ENCODE measurements at regions not wholly inside any gene's neighbourhood (a gene's known extent, or its start where the extent isn't known, plus 50 kb on each side); places are given as distances from the start of the nearest gene placed in this dataset.
A peak's percentile ranks its signal among the peaks of the same experiment; 100 is the strongest.

- no peaks in the 10 kb centered on the region for H3K36me3 ChIP-seq
- DNase-seq (no peak), ATAC-seq (ENCODE audit: low FRiP score in 2 of 2) (no peak)
- WGBS, 2 donors: 56% methylated on average over 1 of the region's 1 CpG; no CpG with 5 or more reads in 1 of the 2 donors
- no peaks in the 10 kb centered on the region for H3K4me1 ChIP-seq
- no peaks in the 10 kb centered on the region for H3K9me3 ChIP-seq
- no peak overlapping the region for H3K4me3 ChIP-seq
- H3K27ac ChIP-seq: no peak overlapping the region
- H3K27me3 ChIP-seq: no peaks in the 10 kb centered on the region
- TF ChIP-seq CTCF (IDR thresholded peaks at IDR 0.05) (no peak), POLR2A (IDR thresholded peaks at IDR 0.05) (no peak), EP300 (IDR thresholded peaks at IDR 0.05) (no peak), POLR2AphosphoS5 (IDR thresholded peaks at IDR 0.05) (no peak)
Observed at GRCh38 chrY:20968237-20968636, 212.3 kb downstream of the RPS4Y2 start.

- Histone ChIP-seq H3K4me1 (no peaks in the 10 kb centered on the region), H3K27me3 (no peaks in the 10 kb centered on the region), H3K9me3 (no peaks in the 10 kb centered on the region), H3K36me3 (no peaks in the 10 kb centered on the region), H3K27ac (no peak overlapping the region), H3K4me3 (no peak overlapping the region)
- no peak for DNase-seq
- no peak for TF ChIP-seq CTCF (IDR thresholded peaks at IDR 0.05)
- TF ChIP-seq POLR2A (IDR thresholded peaks at IDR 0.05): no peak
- TF ChIP-seq POLR2AphosphoS5 (IDR thresholded peaks at IDR 0.05): no peak
- no peak for TF ChIP-seq EP300 (IDR thresholded peaks at IDR 0.05)
- ATAC-seq (ENCODE audit: low FRiP score in 2 of 2): no peak
Observed at GRCh38 chrY:20971371-20971770, 215.5 kb downstream of the RPS4Y2 start.

- TF ChIP-seq POLR2A (IDR thresholded peaks at IDR 0.05) (no peak), POLR2AphosphoS5 (IDR thresholded peaks at IDR 0.05) (no peak)
- DNase-seq (no peak), ATAC-seq (ENCODE audit: low FRiP score in 2 of 2) (no peak)
- Histone ChIP-seq H3K27ac (no peak overlapping the region), H3K36me3 (no peaks in the 10 kb centered on the region), H3K27me3 (no peaks in the 10 kb centered on the region), H3K4me1 (no peaks in the 10 kb centered on the region), H3K9me3 (no peaks in the 10 kb centered on the region), H3K4me3 (no peak overlapping the region)
- 70% methylated on average over 1 of the region's 1 CpG; no CpG with 5 or more reads in 1 of the 2 donors for WGBS, 2 donors
Observed at GRCh38 chrY:20986037-20986436, 230.1 kb downstream of the RPS4Y2 start.

GRCh38 chrY:20990123-20990522 lies 234.2 kb downstream of the RPS4Y2 start:
- no peaks in the 10 kb centered on the region for H3K27me3 ChIP-seq
- no peak overlapping the region for H3K4me3 ChIP-seq
- 100% methylated on average over 1 of the region's 1 CpG; no CpG with 5 or more reads in 1 of the 2 donors for WGBS, 2 donors
- H3K27ac ChIP-seq: no peak overlapping the region
- ATAC-seq (ENCODE audit: low FRiP score in 2 of 2) (no peak), DNase-seq (no peak)
- no peaks in the 10 kb centered on the region for H3K9me3 ChIP-seq
- TF ChIP-seq POLR2AphosphoS5 (IDR thresholded peaks at IDR 0.05) (no peak), POLR2A (IDR thresholded peaks at IDR 0.05) (no peak), EP300 (IDR thresholded peaks at IDR 0.05) (no peak), CTCF (IDR thresholded peaks at IDR 0.05) (no peak)
- no peaks in the 10 kb centered on the region for H3K4me1 ChIP-seq
- no peaks in the 10 kb centered on the region for H3K36me3 ChIP-seq

GRCh38 chrY:20990869-20991548 lies 235.1 kb downstream of the RPS4Y2 start:
- Histone ChIP-seq H3K9me3 (no peaks in the 10 kb centered on the region), H3K4me3 (peak overlapping the region in 1 of 4 donors; percentile 22), H3K36me3 (no peaks in the 10 kb centered on the region), H3K27ac (peak overlapping the region in 1 of 4 donors; percentile 15), H3K27me3 (no peaks in the 10 kb centered on the region), H3K4me1 (no peaks in the 10 kb centered on the region)
- TF ChIP-seq POLR2A (IDR thresholded peaks at IDR 0.05) (no peak), CTCF (IDR thresholded peaks at IDR 0.05) (no peak), EP300 (IDR thresholded peaks at IDR 0.05) (no peak), POLR2AphosphoS5 (IDR thresholded peaks at IDR 0.05) (no peak)
- DNase-seq: no peak
- ATAC-seq (ENCODE audit: low FRiP score in 2 of 2): no peak
- WGBS, 2 donors: 17% methylated on average over 1 of the region's 1 CpG; no CpG with 5 or more reads in 1 of the 2 donors

All from upper lobe of left lung (tissue), 6 donors.